Right atrium auricular region (tissue), 2 donors: ENCODE measurements at regions not wholly inside any gene's neighbourhood (a gene's known extent, or its start where the extent isn't known, plus 50 kb on each side); places are given as distances from the start of the nearest gene placed in this dataset.
"Not testable (repeated sequence)": the region's sequence is repeated elsewhere in the genome, so short reads cannot be mapped to it uniquely, and the experiment has no call there.

Source experiments
- DNase-seq: peaks from one replicate; pipeline ENCODE4 v3.0.0-alpha.2; 2019; ENCODE audit warnings: low spot score
- H3K27ac ChIP-seq, 2 donors: fragments of 200-600 bp; sonication (generic); 1 replicate in 1 of 2; 2 replicates in 1 of 2; pipeline ENCODE4 v1.5.1; 2016 to 2019
- H3K27me3 ChIP-seq, 2 donors: fragments of 200-600 bp; sonication (generic); one replicate each; pipeline versions ENCODE4 v1.5.1 to v1.6.0; 2017 to 2019
- H3K36me3 ChIP-seq: fragments of 200-600 bp; sonication (generic); one replicate; pipeline ENCODE4 v1.5.1; 2016
- H3K4me1 ChIP-seq, 2 donors: fragments of 200-600 bp; sonication (generic); one replicate each; pipeline versions ENCODE4 v1.5.1 to v1.6.0; 2017 to 2019
- H3K4me3 ChIP-seq, 2 donors: fragments of 200-600 bp; sonication (generic); 1 replicate in 1 of 2; 2 replicates in 1 of 2; pipeline ENCODE4 v1.5.1; 2017 to 2019; ENCODE audit warnings: mild to moderate bottlenecking in 1 of 2, moderate library complexity in 1 of 2
- H3K9me3 ChIP-seq, 2 donors: fragments of 200-600 bp; sonication (generic); one replicate each; pipeline ENCODE4 v1.5.1; 2019
- TF ChIP-seq, protein P1 (sequence below), 2 donors: fragments of 200-600 bp; sonication (generic); IDR thresholded peaks; one replicate each; pipeline ENCODE4 v1.5.1; 2019; ENCODE audit warnings: antibody characterized with exemption in 2 of 2

DNA sequence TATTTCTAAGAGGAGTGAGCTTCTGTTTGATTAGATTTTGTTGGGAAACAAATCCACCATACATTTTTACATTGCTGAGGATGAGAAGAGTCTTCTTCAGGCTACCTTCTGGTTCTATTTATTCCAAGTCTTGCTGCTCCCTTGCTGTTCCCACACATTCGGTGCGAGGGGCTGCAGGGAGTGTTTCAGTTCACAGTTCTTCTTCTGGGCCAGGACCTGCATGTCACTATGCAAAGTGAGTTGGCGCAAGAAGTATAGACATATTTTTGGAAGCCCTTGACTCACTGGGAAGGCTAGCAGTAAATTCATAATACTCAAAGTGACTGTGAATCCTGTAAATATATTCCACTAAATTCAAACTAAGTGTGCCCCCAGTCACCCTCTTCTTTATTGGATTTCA lies 657.9 kb downstream of the TAF11L14 start:
- H3K4me3 ChIP-seq: no peak overlapping the region
- TF ChIP-seq, protein P1, sequence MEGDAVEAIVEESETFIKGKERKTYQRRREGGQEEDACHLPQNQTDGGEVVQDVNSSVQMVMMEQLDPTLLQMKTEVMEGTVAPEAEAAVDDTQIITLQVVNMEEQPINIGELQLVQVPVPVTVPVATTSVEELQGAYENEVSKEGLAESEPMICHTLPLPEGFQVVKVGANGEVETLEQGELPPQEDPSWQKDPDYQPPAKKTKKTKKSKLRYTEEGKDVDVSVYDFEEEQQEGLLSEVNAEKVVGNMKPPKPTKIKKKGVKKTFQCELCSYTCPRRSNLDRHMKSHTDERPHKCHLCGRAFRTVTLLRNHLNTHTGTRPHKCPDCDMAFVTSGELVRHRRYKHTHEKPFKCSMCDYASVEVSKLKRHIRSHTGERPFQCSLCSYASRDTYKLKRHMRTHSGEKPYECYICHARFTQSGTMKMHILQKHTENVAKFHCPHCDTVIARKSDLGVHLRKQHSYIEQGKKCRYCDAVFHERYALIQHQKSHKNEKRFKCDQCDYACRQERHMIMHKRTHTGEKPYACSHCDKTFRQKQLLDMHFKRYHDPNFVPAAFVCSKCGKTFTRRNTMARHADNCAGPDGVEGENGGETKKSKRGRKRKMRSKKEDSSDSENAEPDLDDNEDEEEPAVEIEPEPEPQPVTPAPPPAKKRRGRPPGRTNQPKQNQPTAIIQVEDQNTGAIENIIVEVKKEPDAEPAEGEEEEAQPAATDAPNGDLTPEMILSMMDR (IDR thresholded peaks at IDR 0.05): no peak

GRCh38 chr5:18295696-18296095 lies 661.4 kb downstream of the TAF11L14 start:
- not testable (repeated sequence) for H3K27me3 ChIP-seq, H3K4me3 ChIP-seq, DNase-seq, H3K27ac ChIP-seq, H3K9me3 ChIP-seq, H3K36me3 ChIP-seq, H3K4me1 ChIP-seq

More for the DNA sequence above, 657.9 kb downstream of the TAF11L14 start:
- Histone ChIP-seq H3K27ac (no peak overlapping the region), H3K4me1 (no peaks in the 10 kb centered on the region), H3K36me3 (no peaks in the 10 kb centered on the region), H3K9me3 (no peaks in the 10 kb centered on the region), H3K27me3 (no peaks in the 10 kb centered on the region)
- DNase-seq: no peak

DNA sequence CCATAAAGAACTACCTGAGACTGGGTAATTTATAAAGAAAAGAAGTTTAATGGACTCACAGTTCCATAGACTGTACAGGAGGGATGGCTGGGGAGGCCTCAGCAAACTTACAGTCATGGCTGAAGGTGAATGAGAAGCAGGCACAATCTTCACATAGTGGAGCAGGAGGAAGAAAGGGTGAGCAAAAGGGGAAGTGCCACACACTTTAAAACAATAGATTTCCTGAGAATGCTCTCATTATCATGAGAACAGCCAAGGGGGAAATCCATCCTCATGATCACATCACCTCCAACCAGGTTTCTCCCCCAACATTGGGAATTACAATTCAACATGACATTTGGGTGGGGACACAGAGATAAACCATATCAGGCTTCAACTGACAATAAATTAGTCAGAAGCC lies 664.9 kb downstream of the TAF11L14 start:
- no peaks in the 10 kb centered on the region for H3K9me3 ChIP-seq
- H3K4me1 ChIP-seq: no peaks in the 10 kb centered on the region
- TF ChIP-seq, protein P1 (IDR thresholded peaks at IDR 0.05): no peak
- no peak overlapping the region for H3K27ac ChIP-seq
- H3K4me3 ChIP-seq: no peak overlapping the region
- H3K36me3 ChIP-seq: no peaks in the 10 kb centered on the region
- no peaks in the 10 kb centered on the region for H3K27me3 ChIP-seq
- no peak for DNase-seq

DNA sequence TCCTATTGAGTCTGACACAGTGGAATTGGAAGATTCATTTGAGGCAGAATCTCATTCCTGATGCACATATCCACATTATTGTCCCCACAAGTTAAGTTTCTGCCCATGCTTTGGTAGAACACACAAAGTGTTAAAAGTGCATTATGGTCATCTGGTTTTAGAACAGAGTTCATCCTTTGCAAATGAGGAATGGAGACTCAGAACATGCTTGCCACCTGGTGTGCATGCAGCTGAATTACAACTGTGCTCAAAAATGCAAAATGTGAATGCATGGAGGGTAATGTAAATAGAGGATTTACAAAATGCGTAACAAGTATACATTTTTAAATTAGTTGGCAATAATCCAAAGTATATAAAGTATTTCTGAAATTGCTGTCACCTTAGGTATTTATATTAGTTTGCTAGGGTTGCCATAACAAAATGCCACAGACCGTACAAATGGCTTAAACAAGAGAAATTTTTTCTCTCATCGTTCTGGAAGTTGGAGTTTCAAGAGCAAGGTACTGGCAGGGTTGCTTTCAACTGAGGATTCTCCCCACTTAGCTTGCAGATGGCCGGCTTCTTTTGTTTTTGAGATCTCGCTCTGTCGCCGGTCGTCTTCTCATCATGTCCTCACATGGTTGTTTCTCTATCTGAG lies 671.1 kb downstream of the TAF11L14 start:
- H3K36me3 ChIP-seq: no peaks in the 10 kb centered on the region
- H3K27ac ChIP-seq: no peak overlapping the region
- no peaks in the 10 kb centered on the region for H3K27me3 ChIP-seq
- DNase-seq: no peak
- no peak overlapping the region for H3K4me3 ChIP-seq
- no peaks in the 10 kb centered on the region for H3K4me1 ChIP-seq
- TF ChIP-seq, protein P1 (IDR thresholded peaks at IDR 0.05): peak in 1 of 2 donors; percentile 63
- H3K9me3 ChIP-seq: no peaks in the 10 kb centered on the region

GRCh38 chr5:18311266-18311665 lies 677.0 kb downstream of the TAF11L14 start:
- no peaks in the 10 kb centered on the region for H3K9me3 ChIP-seq
- TF ChIP-seq, protein P1 (IDR thresholded peaks at IDR 0.05): no peak
- no peak overlapping the region for H3K4me3 ChIP-seq
- H3K27ac ChIP-seq: no peak overlapping the region
- no peaks in the 10 kb centered on the region for H3K4me1 ChIP-seq
- no peak for DNase-seq
- no peaks in the 10 kb centered on the region for H3K36me3 ChIP-seq
- no peaks in the 10 kb centered on the region for H3K27me3 ChIP-seq

- no peaks in the 10 kb centered on the region for H3K27me3 ChIP-seq
- no peak overlapping the region for H3K4me3 ChIP-seq
- no peak for DNase-seq
- no peaks in the 10 kb centered on the region for H3K36me3 ChIP-seq
- no peak overlapping the region for H3K27ac ChIP-seq
- H3K9me3 ChIP-seq: no peaks in the 10 kb centered on the region
- no peaks in the 10 kb centered on the region for H3K4me1 ChIP-seq
- TF ChIP-seq, protein P1 (IDR thresholded peaks at IDR 0.05): no peak
Observed at GRCh38 chr5:18312016-18312415, 677.8 kb downstream of the TAF11L14 start.
